ENCODE measurements at regions not wholly inside any gene's neighbourhood (a gene's known extent, or its start where the extent isn't known, plus 50 kb on each side); places are given as distances from the start of the nearest gene placed in this dataset.

GRCh38 chr7:124423863-124424262 is 341.7 kb downstream of the GPR37 start:
- TF ChIP-seq GATA3 (IDR thresholded peaks at IDR 0.05; ENCODE audit: low read depth, low read length) (no peak), GATA2 (IDR thresholded peaks at IDR 0.05; ENCODE audit: low read depth, low read length) (no peak)

Measured in SH-SY5Y (cell line).